ENCODE measurements at regions not wholly inside any gene's neighbourhood (a gene's known extent, or its start where the extent isn't known, plus 50 kb on each side); places are given as distances from the start of the nearest gene placed in this dataset.
"Not testable (repeated sequence)": the region's sequence is repeated elsewhere in the genome, so short reads cannot be mapped to it uniquely, and the experiment has no call there.

GRCh38 chr2:185424958-185425629 lies 313.5 kb upstream of the FSIP2 start:
- not testable (repeated sequence) for H3K36me3 ChIP-seq (ENCODE audit: control insufficient read depth, insufficient read depth, low read length); H3K9me3 ChIP-seq (ENCODE audit: control insufficient read depth, insufficient read depth, low read length); H3K4me1 ChIP-seq (ENCODE audit: control insufficient read depth, insufficient read depth, low read length); H3K4me3 ChIP-seq (ENCODE audit: low read depth, low read length); DNase-seq (ENCODE audit: low read depth in 4 of 6, low spot score in 6 of 6); H3K27me3 ChIP-seq (ENCODE audit: control insufficient read depth, insufficient read depth, low read length); H3K27ac ChIP-seq (ENCODE audit: low read depth, low read length)
- 87% methylated on average over 25 of the region's 33 CpGs for WGBS (ENCODE audit: insufficient coverage)

- no peaks in the 10 kb centered on the region for H3K27me3 ChIP-seq (ENCODE audit: control insufficient read depth, insufficient read depth, low read length)
- no peaks in the 10 kb centered on the region for H3K36me3 ChIP-seq (ENCODE audit: control insufficient read depth, insufficient read depth, low read length)
- H3K4me1 ChIP-seq (ENCODE audit: control insufficient read depth, insufficient read depth, low read length) = no peaks in the 10 kb centered on the region
- DNase-seq (ENCODE audit: low read depth in 4 of 6, low spot score in 6 of 6) = no peak
- WGBS (ENCODE audit: insufficient coverage) = no CpG with 5 or more reads among the region's 1 CpG
- no peak overlapping the region for H3K27ac ChIP-seq (ENCODE audit: low read depth, low read length)
- H3K4me3 ChIP-seq (ENCODE audit: low read depth, low read length) = no peak overlapping the region
- no peaks in the 10 kb centered on the region for H3K9me3 ChIP-seq (ENCODE audit: control insufficient read depth, insufficient read depth, low read length)
Observed at GRCh38 chr2:185428000-185428399, 310.6 kb upstream of the FSIP2 start.

GRCh38 chr2:185433824-185434223 lies 304.8 kb upstream of the FSIP2 start:
- Histone ChIP-seq H3K9me3 (ENCODE audit: control insufficient read depth, insufficient read depth, low read length) (no peaks in the 10 kb centered on the region), H3K36me3 (ENCODE audit: control insufficient read depth, insufficient read depth, low read length) (no peaks in the 10 kb centered on the region), H3K27ac (ENCODE audit: low read depth, low read length) (no peak overlapping the region), H3K4me1 (ENCODE audit: control insufficient read depth, insufficient read depth, low read length) (no peaks in the 10 kb centered on the region), H3K27me3 (ENCODE audit: control insufficient read depth, insufficient read depth, low read length) (no peaks in the 10 kb centered on the region), H3K4me3 (ENCODE audit: low read depth, low read length) (no peak overlapping the region)
- no peak for DNase-seq (ENCODE audit: low read depth in 4 of 6, low spot score in 6 of 6)

GRCh38 chr2:185436787-185437372 lies 301.7 kb upstream of the FSIP2 start:
- no peak for DNase-seq (ENCODE audit: low read depth in 4 of 6, low spot score in 6 of 6)
- Histone ChIP-seq H3K9me3 (ENCODE audit: control insufficient read depth, insufficient read depth, low read length) (no peaks in the 10 kb centered on the region), H3K36me3 (ENCODE audit: control insufficient read depth, insufficient read depth, low read length) (no peaks in the 10 kb centered on the region), H3K27ac (ENCODE audit: low read depth, low read length) (no peak overlapping the region), H3K4me3 (ENCODE audit: low read depth, low read length) (no peak overlapping the region), H3K4me1 (ENCODE audit: control insufficient read depth, insufficient read depth, low read length) (no peaks in the 10 kb centered on the region), H3K27me3 (ENCODE audit: control insufficient read depth, insufficient read depth, low read length) (no peaks in the 10 kb centered on the region)

GRCh38 chr2:185441486-185442005 lies 297.1 kb upstream of the FSIP2 start:
- Histone ChIP-seq H3K4me1 (ENCODE audit: control insufficient read depth, insufficient read depth, low read length) (no peaks in the 10 kb centered on the region), H3K36me3 (ENCODE audit: control insufficient read depth, insufficient read depth, low read length) (no peaks in the 10 kb centered on the region), H3K27me3 (ENCODE audit: control insufficient read depth, insufficient read depth, low read length) (no peaks in the 10 kb centered on the region), H3K27ac (ENCODE audit: low read depth, low read length) (no peak overlapping the region), H3K9me3 (ENCODE audit: control insufficient read depth, insufficient read depth, low read length) (no peaks in the 10 kb centered on the region), H3K4me3 (ENCODE audit: low read depth, low read length) (no peak overlapping the region)
- no peak for DNase-seq (ENCODE audit: low read depth in 4 of 6, low spot score in 6 of 6)

- Histone ChIP-seq H3K27me3 (ENCODE audit: control insufficient read depth, insufficient read depth, low read length) (no peaks in the 10 kb centered on the region), H3K4me1 (ENCODE audit: control insufficient read depth, insufficient read depth, low read length) (no peaks in the 10 kb centered on the region), H3K9me3 (ENCODE audit: control insufficient read depth, insufficient read depth, low read length) (no peaks in the 10 kb centered on the region), H3K36me3 (ENCODE audit: control insufficient read depth, insufficient read depth, low read length) (no peaks in the 10 kb centered on the region), H3K27ac (ENCODE audit: low read depth, low read length) (no peak overlapping the region), H3K4me3 (ENCODE audit: low read depth, low read length) (no peak overlapping the region)
- DNase-seq (ENCODE audit: low read depth in 4 of 6, low spot score in 6 of 6) = no peak
- no CpG with 5 or more reads among the region's 2 CpGs for WGBS (ENCODE audit: insufficient coverage)
Observed at GRCh38 chr2:185456517-185456916, 282.1 kb upstream of the FSIP2 start.

- Histone ChIP-seq H3K27me3 (ENCODE audit: control insufficient read depth, insufficient read depth, low read length) (no peaks in the 10 kb centered on the region), H3K9me3 (ENCODE audit: control insufficient read depth, insufficient read depth, low read length) (peaks cover 3% of the 10 kb centered on the region), H3K4me3 (ENCODE audit: low read depth, low read length) (no peak overlapping the region), H3K27ac (ENCODE audit: low read depth, low read length) (no peak overlapping the region), H3K36me3 (ENCODE audit: control insufficient read depth, insufficient read depth, low read length) (no peaks in the 10 kb centered on the region), H3K4me1 (ENCODE audit: control insufficient read depth, insufficient read depth, low read length) (no peaks in the 10 kb centered on the region)
- no peak for DNase-seq (ENCODE audit: low read depth in 4 of 6, low spot score in 6 of 6)
- 91% methylated on average over 2 of the region's 3 CpGs for WGBS (ENCODE audit: insufficient coverage)
Observed at GRCh38 chr2:185463481-185463880, 275.1 kb upstream of the FSIP2 start.

GRCh38 chr2:185466915-185467314 lies 271.7 kb upstream of the FSIP2 start:
- peaks cover 3% of the 10 kb centered on the region for H3K9me3 ChIP-seq (ENCODE audit: control insufficient read depth, insufficient read depth, low read length)
- DNase-seq (ENCODE audit: low read depth in 4 of 6, low spot score in 6 of 6) = no peak
- no peaks in the 10 kb centered on the region for H3K4me1 ChIP-seq (ENCODE audit: control insufficient read depth, insufficient read depth, low read length)
- no peak overlapping the region for H3K27ac ChIP-seq (ENCODE audit: low read depth, low read length)
- H3K27me3 ChIP-seq (ENCODE audit: control insufficient read depth, insufficient read depth, low read length) = no peaks in the 10 kb centered on the region
- H3K36me3 ChIP-seq (ENCODE audit: control insufficient read depth, insufficient read depth, low read length) = no peaks in the 10 kb centered on the region
- H3K4me3 ChIP-seq (ENCODE audit: low read depth, low read length) = no peak overlapping the region

- no peak overlapping the region for H3K27ac ChIP-seq (ENCODE audit: low read depth, low read length)
- H3K27me3 ChIP-seq (ENCODE audit: control insufficient read depth, insufficient read depth, low read length) = no peaks in the 10 kb centered on the region
- WGBS (ENCODE audit: insufficient coverage) = 100% methylated on average over 1 of the region's 1 CpG
- H3K9me3 ChIP-seq (ENCODE audit: control insufficient read depth, insufficient read depth, low read length) = peaks cover 5% of the 10 kb centered on the region
- no peak for DNase-seq (ENCODE audit: low read depth in 4 of 6, low spot score in 6 of 6)
- no peak overlapping the region for H3K4me3 ChIP-seq (ENCODE audit: low read depth, low read length)
- H3K36me3 ChIP-seq (ENCODE audit: control insufficient read depth, insufficient read depth, low read length) = no peaks in the 10 kb centered on the region
- no peaks in the 10 kb centered on the region for H3K4me1 ChIP-seq (ENCODE audit: control insufficient read depth, insufficient read depth, low read length)
Observed at GRCh38 chr2:185471441-185471840, 267.2 kb upstream of the FSIP2 start.

- no peak for DNase-seq (ENCODE audit: low read depth in 4 of 6, low spot score in 6 of 6)
- H3K4me1 ChIP-seq (ENCODE audit: control insufficient read depth, insufficient read depth, low read length) = no peaks in the 10 kb centered on the region
- 92% methylated on average over 5 of the region's 5 CpGs for WGBS (ENCODE audit: insufficient coverage)
- no peaks in the 10 kb centered on the region for H3K27me3 ChIP-seq (ENCODE audit: control insufficient read depth, insufficient read depth, low read length)
- H3K9me3 ChIP-seq (ENCODE audit: control insufficient read depth, insufficient read depth, low read length) = peaks cover 1% of the 10 kb centered on the region
- H3K4me3 ChIP-seq (ENCODE audit: low read depth, low read length) = no peak overlapping the region
- no peak overlapping the region for H3K27ac ChIP-seq (ENCODE audit: low read depth, low read length)
- H3K36me3 ChIP-seq (ENCODE audit: control insufficient read depth, insufficient read depth, low read length) = no peaks in the 10 kb centered on the region
Observed at GRCh38 chr2:185472574-185472973, 266.0 kb upstream of the FSIP2 start.
